Right forelimb (tissue), 1 donor: ENCODE measurements at regions not wholly inside any gene's neighbourhood (a gene's known extent, or its start where the extent isn't known, plus 50 kb on each side); places are given as distances from the start of the nearest gene placed in this dataset.

Experiments used
- DNase-seq: peaks from one replicate; pipeline ENCODE4 v3.0.0-alpha.2; 2018

- DNase-seq: no peak
These were observed 334.2 kb upstream of the SLC30A5 start for GRCh38 chr5:68759593-68759992.

- no peak for DNase-seq
These were observed 331.6 kb upstream of the SLC30A5 start for GRCh38 chr5:68762201-68762600.

GRCh38 chr5:68766952-68767464, 326.8 kb upstream of the SLC30A5 start:
- no peak for DNase-seq

GRCh38 chr5:68770551-68770950, 323.3 kb upstream of the SLC30A5 start:
- DNase-seq: no peak

- no peak for DNase-seq
These were observed 322.6 kb upstream of the SLC30A5 start for GRCh38 chr5:68771221-68771620.

GRCh38 chr5:68771732-68772131, 322.1 kb upstream of the SLC30A5 start:
- DNase-seq: no peak

- DNase-seq: no peak
These were observed 317.4 kb upstream of the SLC30A5 start for GRCh38 chr5:68776381-68776780.

- no peak for DNase-seq
These were observed 316.7 kb upstream of the SLC30A5 start for GRCh38 chr5:68777135-68777534.

- DNase-seq: no peak
These were observed 315.3 kb upstream of the SLC30A5 start for GRCh38 chr5:68778484-68778883.

GRCh38 chr5:68780299-68780955, 313.4 kb upstream of the SLC30A5 start:
- DNase-seq: no peak

- DNase-seq: no peak
These were observed 300.7 kb upstream of the SLC30A5 start for GRCh38 chr5:68793074-68793473.

- DNase-seq: no peak
These were observed 299.8 kb upstream of the SLC30A5 start for GRCh38 chr5:68793993-68794392.

- DNase-seq: no peak
These were observed 298.6 kb upstream of the SLC30A5 start for GRCh38 chr5:68795190-68795589.

GRCh38 chr5:68798877-68799843, 294.7 kb upstream of the SLC30A5 start:
- DNase-seq: no peak

- no peak for DNase-seq
These were observed 291.4 kb upstream of the SLC30A5 start for GRCh38 chr5:68802430-68802829.

- DNase-seq: no peak
These were observed 289.9 kb upstream of the SLC30A5 start for GRCh38 chr5:68803881-68804319.

GRCh38 chr5:68804343-68804742, 289.5 kb upstream of the SLC30A5 start:
- no peak for DNase-seq

GRCh38 chr5:68805444-68805843, 288.4 kb upstream of the SLC30A5 start:
- DNase-seq: no peak

- DNase-seq: no peak
These were observed 276.2 kb upstream of the SLC30A5 start for GRCh38 chr5:68817632-68818031.

GRCh38 chr5:68818057-68818695, 275.6 kb upstream of the SLC30A5 start:
- no peak for DNase-seq

GRCh38 chr5:68818870-68819269, 274.9 kb upstream of the SLC30A5 start:
- DNase-seq: no peak

- DNase-seq: no peak
These were observed 272.8 kb upstream of the SLC30A5 start for GRCh38 chr5:68821056-68821455.

- no peak for DNase-seq
These were observed 271.0 kb upstream of the SLC30A5 start for GRCh38 chr5:68822796-68823195.
